ENCODE measurements at regions not wholly inside any gene's neighbourhood (a gene's known extent, or its start where the extent isn't known, plus 50 kb on each side); places are given as distances from the start of the nearest gene placed in this dataset.

- TF ChIP-seq CTCF (IDR thresholded peaks at IDR 0.05; ENCODE audit: low read length) (no peak), EZH2phosphoT487 (IDR thresholded peaks at IDR 0.05; ENCODE audit: low read length) (no peak)
Observed at GRCh38 chr9:88684046-88684445, 149.1 kb downstream of the NXNL2 start.
